ENCODE measurements at regions not wholly inside any gene's neighbourhood (a gene's known extent, or its start where the extent isn't known, plus 50 kb on each side); places are given as distances from the start of the nearest gene placed in this dataset.

DNA sequence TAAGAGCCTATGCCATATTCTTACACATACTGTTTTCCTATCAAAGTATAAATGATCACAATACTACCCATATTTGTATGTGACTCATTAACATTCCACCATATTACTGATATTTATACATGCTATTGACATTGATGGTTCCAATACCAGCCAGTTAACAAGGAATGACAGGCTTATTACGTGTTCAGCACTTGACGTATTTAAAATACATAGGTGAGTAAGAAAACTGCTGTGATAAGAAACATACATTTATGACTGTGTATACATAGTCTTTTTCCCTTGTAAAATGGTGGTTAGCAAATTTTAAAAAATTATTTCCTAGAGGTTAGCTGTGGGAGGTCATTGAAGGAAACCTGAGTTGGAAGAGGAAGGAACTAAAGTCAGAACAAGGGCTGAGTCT is 81.1 kb upstream of the NEUROD6 start:
- H3K27me3 ChIP-seq (ENCODE audit: insufficient read depth in 3 of 3, low read length in 2 of 3): no peaks in the 10 kb centered on the region
- ATAC-seq (no peak), DNase-seq (no peak)
- TF ChIP-seq, protein P1, sequence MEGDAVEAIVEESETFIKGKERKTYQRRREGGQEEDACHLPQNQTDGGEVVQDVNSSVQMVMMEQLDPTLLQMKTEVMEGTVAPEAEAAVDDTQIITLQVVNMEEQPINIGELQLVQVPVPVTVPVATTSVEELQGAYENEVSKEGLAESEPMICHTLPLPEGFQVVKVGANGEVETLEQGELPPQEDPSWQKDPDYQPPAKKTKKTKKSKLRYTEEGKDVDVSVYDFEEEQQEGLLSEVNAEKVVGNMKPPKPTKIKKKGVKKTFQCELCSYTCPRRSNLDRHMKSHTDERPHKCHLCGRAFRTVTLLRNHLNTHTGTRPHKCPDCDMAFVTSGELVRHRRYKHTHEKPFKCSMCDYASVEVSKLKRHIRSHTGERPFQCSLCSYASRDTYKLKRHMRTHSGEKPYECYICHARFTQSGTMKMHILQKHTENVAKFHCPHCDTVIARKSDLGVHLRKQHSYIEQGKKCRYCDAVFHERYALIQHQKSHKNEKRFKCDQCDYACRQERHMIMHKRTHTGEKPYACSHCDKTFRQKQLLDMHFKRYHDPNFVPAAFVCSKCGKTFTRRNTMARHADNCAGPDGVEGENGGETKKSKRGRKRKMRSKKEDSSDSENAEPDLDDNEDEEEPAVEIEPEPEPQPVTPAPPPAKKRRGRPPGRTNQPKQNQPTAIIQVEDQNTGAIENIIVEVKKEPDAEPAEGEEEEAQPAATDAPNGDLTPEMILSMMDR (IDR thresholded peaks at IDR 0.05): no peak
- H3K27ac ChIP-seq: no peak overlapping the region
- no peaks in the 10 kb centered on the region for H3K4me1 ChIP-seq
- intact Hi-C loops (cut with DNase I): no loop called here
- H3K4me3 ChIP-seq: no peak overlapping the region
- no peaks in the 10 kb centered on the region for H3K36me3 ChIP-seq (ENCODE audit: insufficient read depth in 1 of 2, low read depth in 1 of 2)
- H3K9me3 ChIP-seq: no peaks in the 10 kb centered on the region
- WGBS, 3 donors: 90 to 92% (median 92%) methylated on average over 2 of the region's 2 CpGs

DNA sequence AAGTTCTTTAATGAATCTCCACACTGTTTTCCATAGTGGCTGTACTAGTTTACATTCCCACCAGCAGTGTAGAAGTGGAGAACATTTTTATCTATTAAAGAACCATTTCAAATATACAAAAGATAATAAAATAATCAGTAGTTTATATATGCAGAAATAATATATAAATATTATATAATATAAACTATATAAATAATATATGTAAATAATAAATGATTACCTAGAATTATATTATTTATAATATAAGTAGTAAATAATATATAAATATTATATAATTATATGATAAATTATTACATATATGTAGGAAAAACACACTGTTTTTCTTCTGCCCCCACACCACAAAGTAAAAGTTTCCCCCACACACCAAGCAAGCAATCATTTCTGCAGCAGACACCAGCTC is 83.5 kb upstream of the NEUROD6 start:
- Histone ChIP-seq H3K27me3 (ENCODE audit: insufficient read depth in 3 of 3, low read length in 2 of 3) (no peaks in the 10 kb centered on the region), H3K4me3 (no peak overlapping the region), H3K4me1 (no peaks in the 10 kb centered on the region), H3K9me3 (no peaks in the 10 kb centered on the region), H3K27ac (no peak overlapping the region), H3K36me3 (ENCODE audit: insufficient read depth in 1 of 2, low read depth in 1 of 2) (no peaks in the 10 kb centered on the region)
- TF ChIP-seq, protein P1 (IDR thresholded peaks at IDR 0.05): no peak
- no peak for ATAC-seq
- DNase-seq: no peak
- intact Hi-C loops (cut with DNase I): no loop called here

DNA sequence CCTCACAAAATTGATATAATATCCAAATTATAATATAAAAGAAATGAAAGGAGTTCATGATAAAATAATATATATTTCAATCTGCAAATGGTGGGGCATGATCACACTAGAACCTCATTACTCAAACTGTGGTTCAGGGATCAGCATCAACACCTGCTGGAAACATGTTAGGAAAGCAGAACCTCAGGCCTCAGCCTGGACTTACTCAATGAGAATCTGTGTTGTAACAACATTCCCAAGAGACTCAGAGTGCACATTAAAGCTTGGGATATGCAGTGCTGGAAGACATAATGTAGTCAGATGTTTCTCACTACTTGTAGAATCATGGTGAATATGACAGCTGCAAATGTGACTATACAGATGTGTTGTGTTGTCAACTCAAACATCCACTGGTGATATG is 81.7 kb upstream of the ITPRID1 start:
- Histone ChIP-seq H3K36me3 (ENCODE audit: insufficient read depth in 1 of 2, low read depth in 1 of 2) (no peaks in the 10 kb centered on the region), H3K27me3 (ENCODE audit: insufficient read depth in 3 of 3, low read length in 2 of 3) (peaks cover 0 to 2% (median 0%) of the 10 kb centered on the region in 3 donors), H3K9me3 (no peaks in the 10 kb centered on the region), H3K4me3 (no peak overlapping the region), H3K4me1 (no peaks in the 10 kb centered on the region), H3K27ac (no peak overlapping the region)
- intact Hi-C loops (cut with DNase I): no loop called here
- DNase-seq (no peak), ATAC-seq (no peak)
- TF ChIP-seq, protein P1 (IDR thresholded peaks at IDR 0.05): no peak

DNA sequence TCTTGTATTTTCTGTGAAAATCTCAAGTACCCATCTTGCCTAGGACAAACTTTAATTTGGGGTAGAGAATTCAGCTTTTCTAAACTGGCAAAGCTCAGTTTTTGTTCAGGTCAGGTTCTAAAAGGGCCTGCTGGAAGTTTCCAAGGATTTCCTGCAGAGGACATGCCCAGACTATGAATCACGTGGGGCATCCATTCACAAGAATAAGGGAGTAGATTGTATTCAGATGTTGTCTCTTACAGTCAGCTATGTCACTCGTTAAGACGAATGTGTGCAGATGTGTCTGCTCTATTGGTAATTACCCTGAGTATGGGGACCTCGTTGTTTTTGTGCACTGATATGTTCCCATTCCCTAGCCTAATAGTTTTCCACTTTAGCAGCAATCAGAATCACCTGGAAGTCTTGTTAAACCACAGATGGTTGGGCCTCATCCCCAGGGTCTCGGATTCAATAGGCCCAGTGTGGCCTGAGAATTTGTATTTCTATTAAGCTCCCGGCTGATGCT is 81.0 kb upstream of the ITPRID1 start:
- Histone ChIP-seq H3K27ac (no peak overlapping the region), H3K4me1 (no peaks in the 10 kb centered on the region), H3K27me3 (ENCODE audit: insufficient read depth in 3 of 3, low read length in 2 of 3) (peaks cover 0 to 2% (median 0%) of the 10 kb centered on the region in 3 donors), H3K9me3 (no peaks in the 10 kb centered on the region), H3K36me3 (ENCODE audit: insufficient read depth in 1 of 2, low read depth in 1 of 2) (no peaks in the 10 kb centered on the region), H3K4me3 (no peak overlapping the region)
- DNase-seq (no peak), ATAC-seq (no peak)
- TF ChIP-seq, protein P1 (IDR thresholded peaks at IDR 0.05): no peak
- intact Hi-C loops (cut with DNase I): no loop called here
- 58 to 62% (median 58%) methylated on average over 6 of the region's 6 CpGs for WGBS, 3 donors

DNA sequence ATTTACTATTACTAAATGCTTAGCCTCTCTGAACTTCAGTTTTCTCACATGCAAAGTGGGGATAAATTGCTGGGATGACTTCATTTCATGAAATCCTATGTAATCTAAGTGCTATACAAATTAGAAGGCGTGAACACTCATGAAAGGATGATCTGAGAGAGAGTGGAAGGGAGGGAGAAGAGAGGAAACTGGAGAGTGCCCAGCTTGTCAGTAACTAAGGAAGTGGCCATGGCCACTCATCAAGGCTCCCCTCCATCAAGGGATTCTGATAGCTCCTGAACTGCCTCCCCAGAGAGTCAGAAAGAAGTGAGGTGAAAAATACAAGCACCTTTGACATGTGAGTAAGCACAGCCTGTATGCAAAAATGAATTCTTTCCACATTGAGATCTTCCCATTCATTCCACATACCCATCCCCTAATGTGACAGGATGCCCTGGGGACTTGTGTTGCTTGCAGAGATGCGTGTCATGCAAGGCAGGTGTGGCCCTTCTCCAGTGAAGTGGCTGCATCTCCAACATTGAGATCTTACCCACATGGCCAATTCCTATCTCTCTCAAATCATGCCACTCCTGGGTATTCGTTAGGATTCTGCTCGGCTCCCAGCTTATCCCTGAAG is 76.5 kb upstream of the ITPRID1 start:
- Histone ChIP-seq H3K4me1 (no peaks in the 10 kb centered on the region), H3K27ac (no peak overlapping the region), H3K27me3 (ENCODE audit: insufficient read depth in 3 of 3, low read length in 2 of 3) (peaks cover 0 to 4% (median 2%) of the 10 kb centered on the region in 3 donors), H3K4me3 (no peak overlapping the region), H3K9me3 (no peaks in the 10 kb centered on the region), H3K36me3 (ENCODE audit: insufficient read depth in 1 of 2, low read depth in 1 of 2) (no peaks in the 10 kb centered on the region)
- intact Hi-C loops (cut with DNase I): no loop called here
- WGBS, 3 donors: 78 to 83% (median 79%) methylated on average over 4 of the region's 4 CpGs
- TF ChIP-seq, protein P1 (IDR thresholded peaks at IDR 0.05): no peak
- DNase-seq: no peak
- no peak for ATAC-seq

Data from psoas muscle (tissue), 7 donors.